HUES64 (cell line): ENCODE measurements at regions not wholly inside any gene's neighbourhood (a gene's known extent, or its start where the extent isn't known, plus 50 kb on each side); places are given as distances from the start of the nearest gene placed in this dataset.

Experiments used
- H3K27ac ChIP-seq: 2 replicates; pipeline ENCODE4 v1.7.0; 2013; ENCODE audit warnings: low read depth, low read length, inconsistent platforms
- H3K27me3 ChIP-seq: 2 replicates; pipeline ENCODE4 v1.6.1; 2013; ENCODE audit warnings: mild to moderate bottlenecking, low read length; ENCODE audit not compliant: insufficient read depth
- H3K36me3 ChIP-seq: 2 replicates; pipeline ENCODE4 v1.6.1; 2013; ENCODE audit warnings: mild to moderate bottlenecking, low read length; ENCODE audit not compliant: insufficient read depth
- H3K4me1 ChIP-seq: 2 replicates; pipeline ENCODE4 v1.6.1; 2013; ENCODE audit warnings: mild to moderate bottlenecking, low read length, moderate library complexity; ENCODE audit not compliant: insufficient read depth
- H3K4me3 ChIP-seq: 2 replicates; pipeline ENCODE4 v1.5.1; 2013; ENCODE audit warnings: mild to moderate bottlenecking, low read length, moderate library complexity
- H3K9ac ChIP-seq: 2 replicates; pipeline ENCODE4 v1.6.1; 2013; ENCODE audit warnings: mild to moderate bottlenecking, low read depth, low read length
- H3K9me3 ChIP-seq: 2 replicates; pipeline ENCODE4 v1.6.1; 2013; ENCODE audit warnings: low read depth, low read length; ENCODE audit not compliant: insufficient read depth
- WGBS: fragments of 150-250, 120-280 bp; methylation state at CpG from one replicate; pipeline ENCODE4 v1.1.7; 2013; ENCODE audit warnings: missing lambda C conversion rate; 5-methylcytosine and 5-hydroxymethylcytosine counted together

DNA sequence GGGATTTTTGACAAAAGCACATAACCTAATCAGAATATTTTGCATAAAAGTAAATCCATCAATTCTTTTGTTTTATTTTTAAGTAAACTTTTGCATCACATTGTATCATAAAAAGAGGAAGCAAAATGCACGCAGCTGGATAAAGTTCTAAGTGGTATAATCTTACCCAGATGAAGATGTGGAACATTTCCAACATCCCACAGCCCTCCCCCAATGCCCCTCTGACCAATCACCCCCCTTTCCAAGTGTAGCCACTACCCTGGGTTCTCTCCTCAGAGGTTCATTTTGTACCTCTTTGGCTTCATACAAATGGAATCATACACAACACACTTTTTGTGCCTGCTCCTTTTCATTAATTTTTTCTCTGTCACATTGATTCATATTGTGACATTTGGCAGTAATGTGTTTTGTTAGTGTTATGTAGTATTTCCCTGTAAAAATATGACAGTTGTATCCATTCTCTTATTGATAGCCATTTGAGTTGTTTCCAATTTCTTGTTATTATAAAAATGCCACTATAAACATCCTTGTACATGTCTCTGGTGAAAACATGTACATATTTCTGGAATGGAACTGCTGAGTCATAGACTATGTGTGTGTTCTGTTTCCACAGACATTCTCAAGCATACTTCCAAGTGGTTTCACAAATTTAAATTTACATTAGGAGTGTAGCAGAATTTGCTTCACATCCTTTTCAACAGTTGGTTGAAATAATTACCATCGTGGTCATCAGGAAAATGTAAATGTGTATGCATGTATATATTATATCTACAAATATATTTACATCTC lies 92.9 kb upstream of the SYNDIG1 start:
- H3K27ac ChIP-seq, result no peak overlapping the region
- no peaks in the 10 kb centered on the region for H3K27me3 ChIP-seq
- no peaks in the 10 kb centered on the region for H3K9me3 ChIP-seq
- no peak overlapping the region for H3K9ac ChIP-seq
- H3K4me1 ChIP-seq, result peaks cover 6% of the 10 kb centered on the region; the same call in 1 of the 2 replicates
- 86% methylated on average over 1 of the region's 2 CpGs for WGBS
- H3K4me3 ChIP-seq, result no peak overlapping the region
- no peaks in the 10 kb centered on the region for H3K36me3 ChIP-seq

DNA sequence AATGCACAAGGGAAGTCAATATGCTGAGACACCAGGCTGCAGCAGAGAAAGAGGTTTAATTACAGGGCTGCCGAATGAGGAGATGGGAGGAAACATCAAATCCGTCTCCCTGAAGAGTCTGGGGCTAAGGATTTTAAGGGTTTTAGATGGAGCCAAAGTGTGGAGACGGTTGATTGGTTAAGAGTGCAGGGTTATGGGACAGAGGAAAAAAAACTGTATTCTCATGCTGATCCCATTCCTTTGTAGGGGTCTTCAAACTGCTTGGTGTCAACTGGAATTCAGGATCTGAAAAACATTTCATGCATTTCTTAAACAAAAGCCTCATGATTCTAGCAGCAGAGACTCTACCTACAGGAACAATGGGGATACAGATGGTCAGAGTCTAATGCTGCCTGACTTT lies 96.1 kb upstream of the SYNDIG1 start:
- Histone ChIP-seq H3K36me3 (no peaks in the 10 kb centered on the region), H3K9ac (no peak overlapping the region), H3K27me3 (no peaks in the 10 kb centered on the region), H3K9me3 (no peaks in the 10 kb centered on the region), H3K4me1 (peaks cover 6% of the 10 kb centered on the region; the same call in 1 of the 2 replicates), H3K4me3 (no peak overlapping the region), H3K27ac (no peak overlapping the region)
- 90% methylated on average over 3 of the region's 3 CpGs for WGBS

GRCh38 chr20:24370911-24371695 lies 98.3 kb upstream of the SYNDIG1 start:
- H3K4me1 ChIP-seq, result peaks cover 6% of the 10 kb centered on the region; the same call in 1 of the 2 replicates
- no peak overlapping the region for H3K27ac ChIP-seq
- WGBS, result 92% methylated on average over 7 of the region's 7 CpGs
- H3K9ac ChIP-seq, result no peak overlapping the region
- H3K9me3 ChIP-seq, result no peaks in the 10 kb centered on the region
- H3K27me3 ChIP-seq, result no peaks in the 10 kb centered on the region
- H3K36me3 ChIP-seq, result no peaks in the 10 kb centered on the region
- no peak overlapping the region for H3K4me3 ChIP-seq

GRCh38 chr20:24370249-24370648 lies 99.2 kb upstream of the SYNDIG1 start:
- H3K9ac ChIP-seq, result no peak overlapping the region
- H3K4me3 ChIP-seq, result no peak overlapping the region
- H3K27ac ChIP-seq, result no peak overlapping the region
- H3K4me1 ChIP-seq, result peaks cover 6% of the 10 kb centered on the region
- H3K9me3 ChIP-seq, result no peaks in the 10 kb centered on the region
- H3K27me3 ChIP-seq, result no peaks in the 10 kb centered on the region
- WGBS, result 93% methylated on average over 6 of the region's 6 CpGs
- no peaks in the 10 kb centered on the region for H3K36me3 ChIP-seq

DNA sequence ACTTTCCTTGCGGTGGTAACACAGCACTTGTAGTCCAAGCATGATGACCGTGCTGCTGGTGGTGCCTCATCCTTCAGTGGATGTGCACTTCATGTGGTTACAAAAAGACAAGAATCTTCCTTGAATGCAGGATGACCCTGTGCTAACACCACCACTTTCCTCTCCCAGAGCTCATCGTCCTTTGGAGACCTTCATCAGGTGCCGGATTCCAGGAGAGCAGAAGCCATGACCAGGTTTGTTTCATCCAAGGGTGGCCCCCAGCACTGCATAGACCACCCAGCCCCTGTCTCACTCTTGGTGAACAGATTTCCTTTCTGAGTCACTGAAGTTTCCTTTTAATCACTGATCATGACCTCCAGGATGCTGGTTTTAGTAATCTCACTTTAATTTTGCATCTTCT lies 101.2 kb upstream of the SYNDIG1 start:
- Histone ChIP-seq H3K36me3 (no peaks in the 10 kb centered on the region), H3K9ac (no peak overlapping the region), H3K4me3 (no peak overlapping the region), H3K27me3 (no peaks in the 10 kb centered on the region), H3K27ac (no peak overlapping the region), H3K9me3 (no peaks in the 10 kb centered on the region), H3K4me1 (peaks cover under 1% of the 10 kb centered on the region)
- 93% methylated on average over 4 of the region's 4 CpGs for WGBS

GRCh38 chr20:24366336-24367004 lies 103.0 kb upstream of the SYNDIG1 start:
- 94% methylated on average over 16 of the region's 16 CpGs for WGBS
- H3K27me3 ChIP-seq, result no peaks in the 10 kb centered on the region

DNA sequence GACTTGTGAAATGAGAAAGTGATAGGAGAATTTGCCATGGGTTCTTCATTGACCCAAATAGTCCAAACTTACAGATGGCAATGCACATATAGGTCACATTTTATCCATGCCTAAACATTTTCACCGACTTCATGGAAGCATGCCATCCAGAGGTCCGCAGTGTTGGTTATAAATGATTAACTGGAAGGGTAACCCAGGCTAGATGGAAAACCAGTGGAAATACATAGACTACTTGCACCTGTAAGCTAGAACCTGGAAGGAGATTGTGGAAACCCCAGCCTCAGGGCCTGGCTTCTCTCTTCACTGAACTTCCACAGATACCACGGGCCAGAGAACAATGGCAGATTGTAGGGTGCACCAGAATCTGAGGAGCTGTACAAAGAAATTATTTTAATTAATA lies 103.8 kb upstream of the SYNDIG1 start:
- no peaks in the 10 kb centered on the region; the same call in 1 of the 2 replicates for H3K4me1 ChIP-seq
- no peak overlapping the region for H3K4me3 ChIP-seq
- H3K27ac ChIP-seq, result no peak overlapping the region
- no peaks in the 10 kb centered on the region for H3K9me3 ChIP-seq
- WGBS, result 100% methylated on average over 2 of the region's 3 CpGs
- H3K36me3 ChIP-seq, result no peaks in the 10 kb centered on the region
- H3K9ac ChIP-seq, result no peak overlapping the region
- no peaks in the 10 kb centered on the region for H3K27me3 ChIP-seq

More at GRCh38 chr20:24366336-24367004, 103.0 kb upstream of the SYNDIG1 start:
- Histone ChIP-seq H3K27ac (no peak overlapping the region), H3K9ac (no peak overlapping the region), H3K9me3 (no peaks in the 10 kb centered on the region), H3K4me1 (no peaks in the 10 kb centered on the region; the same call in 1 of the 2 replicates), H3K36me3 (no peaks in the 10 kb centered on the region), H3K4me3 (no peak overlapping the region)

DNA sequence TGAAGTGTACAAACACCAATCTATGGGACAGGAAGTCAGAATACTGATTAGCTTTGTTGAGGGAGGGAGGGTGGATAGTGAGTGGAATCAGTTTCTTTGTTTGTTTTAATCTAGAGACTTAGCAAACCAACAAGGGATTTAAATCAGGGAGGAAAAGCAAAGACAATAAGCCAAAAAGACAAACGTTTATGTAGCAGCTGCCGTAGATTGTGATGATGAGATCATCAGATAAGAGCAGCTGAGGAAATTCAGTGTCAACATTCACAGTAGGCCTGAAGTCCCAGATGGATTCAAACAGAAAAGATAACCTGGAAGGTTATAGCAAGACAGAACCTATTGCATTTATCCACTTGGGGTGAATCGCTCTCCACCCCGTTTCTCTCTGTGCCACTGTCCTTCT lies 104.9 kb upstream of the SYNDIG1 start:
- no peaks in the 10 kb centered on the region for H3K9me3 ChIP-seq
- no peak overlapping the region for H3K4me3 ChIP-seq
- no peak overlapping the region for H3K27ac ChIP-seq
- no peaks in the 10 kb centered on the region for H3K27me3 ChIP-seq
- no peak overlapping the region for H3K9ac ChIP-seq
- H3K4me1 ChIP-seq, result no peaks in the 10 kb centered on the region; the same call in 1 of the 2 replicates
- H3K36me3 ChIP-seq, result no peaks in the 10 kb centered on the region
- WGBS, result 60% methylated on average over 4 of the region's 4 CpGs

GRCh38 chr20:24363031-24363430 lies 106.4 kb upstream of the SYNDIG1 start:
- WGBS, result 82% methylated on average over 7 of the region's 8 CpGs
- Histone ChIP-seq H3K9ac (no peak overlapping the region), H3K36me3 (no peaks in the 10 kb centered on the region), H3K4me1 (no peaks in the 10 kb centered on the region; the same call in 1 of the 2 replicates), H3K9me3 (no peaks in the 10 kb centered on the region), H3K27me3 (no peaks in the 10 kb centered on the region), H3K4me3 (no peak overlapping the region), H3K27ac (no peak overlapping the region)

DNA sequence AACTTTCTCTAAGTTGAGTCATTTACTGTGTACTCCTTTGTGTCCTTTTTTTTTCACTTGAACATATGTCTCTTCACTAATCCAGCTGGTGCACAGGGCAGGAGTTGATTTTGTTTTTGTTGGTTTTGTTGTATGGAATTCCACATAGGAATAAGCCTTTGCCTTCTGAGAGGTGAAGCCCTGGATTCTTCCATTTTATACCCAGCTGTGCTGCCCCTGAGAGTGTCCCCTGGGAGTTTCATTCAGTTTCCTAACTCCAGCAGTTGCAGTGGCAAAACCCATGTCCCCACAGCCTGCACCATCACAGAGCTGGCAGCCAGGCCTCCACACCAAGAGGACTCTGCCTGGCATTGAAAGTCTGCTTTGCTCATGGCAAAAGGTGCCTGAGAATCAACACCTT lies 107.3 kb upstream of the SYNDIG1 start:
- Histone ChIP-seq H3K4me3 (no peak overlapping the region), H3K4me1 (no peaks in the 10 kb centered on the region; the same call in 1 of the 2 replicates), H3K36me3 (no peaks in the 10 kb centered on the region), H3K27me3 (no peaks in the 10 kb centered on the region), H3K27ac (no peak overlapping the region), H3K9ac (no peak overlapping the region), H3K9me3 (no peaks in the 10 kb centered on the region)

DNA sequence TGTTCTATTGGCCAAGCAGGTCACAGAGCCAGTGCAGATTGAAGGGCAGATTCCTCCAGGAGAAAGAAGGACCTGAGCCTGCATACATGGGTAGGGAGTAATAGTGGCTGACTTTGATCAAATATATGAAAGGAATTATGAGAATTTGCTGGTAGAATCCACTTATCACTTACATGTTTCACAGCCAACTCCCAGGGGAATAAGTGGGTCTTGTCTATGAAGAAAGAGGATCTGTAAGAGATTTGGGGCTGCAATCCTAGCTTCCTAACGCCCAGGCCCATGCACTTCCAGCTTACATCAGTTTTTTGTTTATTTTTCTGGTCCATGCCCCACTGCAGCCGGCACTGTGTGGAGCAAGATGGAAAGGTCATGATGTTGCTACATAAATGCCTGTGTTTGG lies 107.9 kb upstream of the SYNDIG1 start:
- Histone ChIP-seq H3K9ac (no peak overlapping the region), H3K9me3 (no peaks in the 10 kb centered on the region), H3K27me3 (no peaks in the 10 kb centered on the region), H3K36me3 (no peaks in the 10 kb centered on the region), H3K4me1 (no peaks in the 10 kb centered on the region; the same call in 1 of the 2 replicates), H3K4me3 (no peak overlapping the region), H3K27ac (no peak overlapping the region)
- WGBS, result 98% methylated on average over 2 of the region's 2 CpGs
